SHP77 treated with DMSO at 0.1 percent for 48 hours (cell line): ENCODE measurements at regions not wholly inside any gene's neighbourhood (a gene's known extent, or its start where the extent isn't known, plus 50 kb on each side); places are given as distances from the start of the nearest gene placed in this dataset.

Experiments
- DNase-seq: peaks from one replicate; lab custom pipeline; 2025; lab: John Stamatoyannopoulos, UW

DNA sequence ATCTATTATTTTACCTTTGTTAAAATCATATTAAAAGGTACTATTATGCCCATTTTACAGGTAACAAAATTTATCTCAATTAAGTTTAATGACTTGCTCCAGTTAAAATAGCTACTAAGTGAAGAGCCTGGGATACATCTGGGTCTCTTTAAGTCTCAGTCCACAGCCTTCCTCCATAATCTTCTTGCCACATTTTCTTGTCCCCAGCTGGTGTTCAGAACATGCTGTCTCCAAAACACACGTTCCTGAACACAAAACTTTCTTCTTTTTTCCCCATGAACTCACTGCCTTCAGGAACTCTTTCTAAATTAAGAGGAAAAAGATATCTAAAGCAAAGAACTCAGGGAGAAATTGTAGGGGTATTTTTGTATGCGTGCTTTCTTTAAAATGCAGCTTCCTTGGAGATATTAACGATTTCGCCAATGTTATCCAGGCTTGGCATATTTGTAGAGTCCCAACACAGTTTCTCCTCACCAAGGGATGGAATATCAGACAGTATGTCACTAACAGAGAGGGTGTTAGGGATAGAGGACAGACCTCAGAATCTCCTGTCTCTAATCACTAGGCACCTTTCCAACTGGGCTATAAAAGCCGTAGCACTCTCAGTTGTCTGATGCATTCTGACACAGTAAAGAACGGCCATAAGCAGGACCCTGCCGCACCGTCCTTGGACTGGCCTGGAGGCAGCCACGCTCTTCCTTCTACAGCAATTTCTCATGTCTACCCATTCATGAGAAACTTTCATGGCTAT is 232.8 kb upstream of the BLID start:
- DNase-seq, result no peak

DNA sequence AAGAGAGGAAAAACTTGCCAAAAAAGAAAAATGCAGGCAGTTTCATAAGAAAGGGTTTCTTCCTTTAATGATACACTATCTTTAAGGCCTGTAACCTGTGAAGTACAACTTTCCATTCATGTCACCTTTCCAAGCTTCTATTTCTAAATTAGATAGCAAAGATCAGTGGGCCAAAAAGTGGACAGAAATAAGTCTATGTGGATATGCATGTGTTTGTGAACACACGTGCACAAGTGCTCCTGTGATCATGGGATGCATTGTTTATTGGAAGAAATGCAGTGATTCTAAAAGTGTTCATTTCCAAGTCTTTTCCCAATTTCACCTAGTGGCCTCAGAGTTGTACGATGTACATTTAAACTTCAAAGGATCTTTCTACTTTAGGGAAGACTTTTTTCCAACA is 230.0 kb upstream of the BLID start:
- DNase-seq, result no peak

DNA sequence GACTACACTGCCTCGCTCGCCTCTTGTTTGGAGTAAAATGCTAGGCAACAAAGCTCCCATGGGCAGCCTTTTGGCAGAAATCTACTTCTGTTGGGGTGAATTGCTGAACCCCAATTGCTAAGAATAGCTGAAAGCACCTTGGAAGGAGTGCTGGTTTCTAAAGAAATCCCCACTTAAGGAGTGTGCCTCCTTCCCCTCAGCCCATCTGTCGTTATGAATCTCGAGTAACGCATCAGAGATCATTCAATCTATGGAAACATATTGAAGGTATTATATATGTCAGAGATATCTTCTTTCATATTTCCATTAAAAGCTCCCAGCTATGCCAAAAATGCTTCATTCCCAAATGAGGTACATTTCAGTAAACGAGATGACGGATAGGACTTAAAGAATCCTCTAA is 229.6 kb upstream of the BLID start:
- DNase-seq, result no peak

DNA sequence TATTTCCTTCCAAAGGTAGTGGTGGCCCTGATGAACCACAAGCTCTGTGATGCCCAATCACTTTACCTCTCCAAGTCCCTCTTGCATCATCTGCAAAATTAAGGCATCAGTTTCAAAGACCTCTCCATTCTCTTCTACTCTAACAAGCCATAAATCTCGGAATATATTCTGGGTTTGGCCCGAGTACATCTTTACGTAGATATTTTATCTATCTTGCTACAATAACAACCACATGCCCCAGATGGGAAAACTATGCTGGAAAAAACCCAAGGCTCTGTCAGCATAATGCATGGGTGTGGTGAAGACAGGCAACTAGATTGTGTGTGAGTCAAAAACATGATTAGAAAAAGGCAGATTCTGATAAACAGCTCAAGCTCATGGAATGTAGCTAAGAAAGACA is 228.2 kb upstream of the BLID start:
- no peak for DNase-seq

DNA sequence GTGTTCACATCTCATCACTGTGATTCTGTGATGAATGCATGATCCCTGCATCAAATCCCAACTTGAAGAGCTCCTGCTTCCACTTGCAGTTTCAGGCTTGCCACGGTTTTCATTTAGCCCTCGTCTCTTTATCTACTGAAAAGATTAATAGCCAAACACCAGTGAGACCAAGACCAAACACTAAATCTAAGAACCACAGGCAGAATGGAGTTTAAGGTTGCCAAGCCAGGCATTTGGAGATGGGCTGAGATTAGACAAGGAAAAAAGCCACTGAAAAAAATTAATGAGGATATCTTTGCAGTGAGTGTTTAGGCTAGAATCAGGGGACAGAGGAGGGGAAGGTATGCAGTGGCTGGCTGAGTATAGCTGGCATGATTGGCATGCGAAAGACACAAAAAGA is 227.2 kb upstream of the BLID start:
- no peak for DNase-seq

DNA sequence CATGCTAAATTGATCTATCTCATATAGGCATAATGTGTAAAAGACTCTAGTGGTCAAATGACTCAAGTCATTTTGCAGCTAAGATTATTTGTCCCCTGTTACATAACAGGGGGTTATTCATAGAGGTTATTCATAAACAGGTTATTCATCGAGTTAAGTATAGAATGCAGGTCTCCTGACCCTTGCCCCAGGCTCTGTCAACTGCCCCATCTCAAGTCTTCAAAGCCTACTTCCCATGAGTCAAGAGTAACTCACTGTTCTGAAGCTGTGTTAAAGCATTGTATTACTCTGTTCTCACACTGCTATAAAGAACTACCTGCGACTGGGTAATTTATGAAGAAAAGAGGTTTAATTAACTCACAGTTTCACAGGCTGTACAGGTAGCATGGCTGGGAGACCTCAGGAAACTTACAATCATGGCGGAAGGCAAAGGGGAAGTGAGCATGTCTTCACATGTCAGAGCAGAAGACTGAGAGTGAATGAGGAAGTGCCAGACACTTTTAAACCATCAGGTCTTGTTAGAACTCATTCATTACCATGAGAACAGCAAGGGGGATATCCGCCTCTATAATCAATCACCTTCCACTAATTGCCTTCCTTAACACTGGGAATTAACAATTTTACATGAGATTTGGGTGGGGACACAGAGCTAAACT is 226.2 kb upstream of the BLID start:
- no peak for DNase-seq

DNA sequence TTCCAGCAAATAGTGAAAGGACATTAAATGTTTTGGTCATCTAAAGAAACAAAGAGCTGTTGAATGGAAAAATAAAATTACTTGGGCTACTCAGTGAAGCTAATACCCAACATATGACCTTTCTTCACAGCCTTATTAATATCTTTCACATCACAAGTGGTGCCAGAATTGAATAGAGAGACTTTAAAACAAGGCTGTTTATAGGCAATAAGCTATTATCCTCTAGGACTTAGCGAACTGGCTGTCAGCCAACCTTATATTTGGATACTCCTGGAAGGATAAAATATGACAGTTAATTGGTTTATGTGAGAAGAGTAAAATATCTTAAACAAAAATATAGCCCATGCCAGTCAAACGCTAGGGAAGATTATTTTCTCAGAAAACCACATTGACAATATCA is 225.5 kb upstream of the BLID start:
- no peak for DNase-seq

DNA sequence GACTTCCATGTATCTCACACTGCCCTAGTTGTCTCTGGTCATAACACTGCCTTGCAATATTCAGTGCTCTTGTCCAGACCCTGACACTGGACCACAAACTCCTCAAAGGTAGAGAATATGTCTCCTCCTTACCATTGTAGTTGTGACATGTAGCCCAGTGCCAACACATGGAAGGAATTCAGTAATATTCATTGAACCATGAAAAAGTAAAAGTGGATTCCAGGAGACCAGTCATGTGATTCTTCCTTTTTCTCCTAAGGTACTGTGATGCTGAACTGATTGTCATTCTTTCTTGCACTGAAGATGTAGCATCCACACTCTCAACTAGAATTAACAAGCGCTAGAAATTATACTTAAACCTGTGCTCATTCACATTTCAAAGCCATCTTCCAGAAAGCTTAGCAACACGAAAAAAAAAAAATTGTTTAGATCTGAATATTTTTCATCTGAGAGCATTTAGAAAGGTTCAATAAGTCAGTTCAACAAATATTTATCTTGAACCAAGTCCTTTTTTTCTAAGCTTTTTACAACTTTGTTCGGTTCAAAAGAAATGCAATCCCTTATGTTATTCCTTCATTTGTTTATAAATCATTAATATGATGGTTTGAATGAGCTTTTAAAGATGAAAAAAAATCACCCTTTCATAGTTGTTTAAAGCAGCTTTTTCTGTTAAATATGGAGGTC is 224.7 kb upstream of the BLID start:
- DNase-seq, result no peak

DNA sequence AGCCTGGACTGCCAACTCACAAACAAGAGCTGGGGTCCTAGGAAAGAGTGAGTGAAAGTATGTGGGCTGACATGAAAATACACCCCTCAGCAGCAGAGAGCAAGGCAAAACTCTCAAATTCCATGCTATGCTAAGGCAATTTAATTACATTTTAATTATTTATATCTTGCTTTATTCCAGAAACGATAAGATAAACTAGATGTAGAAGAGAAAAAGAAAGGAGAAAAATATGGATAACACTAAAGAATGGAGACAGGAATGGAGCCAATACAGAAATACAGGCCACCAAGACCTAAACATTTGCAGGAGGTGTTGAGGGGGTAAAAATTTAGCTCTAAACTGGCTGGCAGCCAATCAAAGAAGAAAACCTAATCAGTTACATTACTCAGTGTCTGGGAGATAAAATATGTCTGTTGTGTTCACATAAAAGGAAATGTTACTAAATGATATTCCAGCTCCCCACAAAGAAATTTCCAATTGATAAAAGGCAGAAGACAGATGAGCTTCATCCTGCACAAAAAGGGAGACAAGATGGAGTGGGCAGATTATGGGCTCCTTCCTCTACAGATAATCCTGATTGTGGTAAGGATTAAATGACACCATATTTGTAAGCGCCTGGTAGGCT is 223.5 kb upstream of the BLID start:
- no peak for DNase-seq

DNA sequence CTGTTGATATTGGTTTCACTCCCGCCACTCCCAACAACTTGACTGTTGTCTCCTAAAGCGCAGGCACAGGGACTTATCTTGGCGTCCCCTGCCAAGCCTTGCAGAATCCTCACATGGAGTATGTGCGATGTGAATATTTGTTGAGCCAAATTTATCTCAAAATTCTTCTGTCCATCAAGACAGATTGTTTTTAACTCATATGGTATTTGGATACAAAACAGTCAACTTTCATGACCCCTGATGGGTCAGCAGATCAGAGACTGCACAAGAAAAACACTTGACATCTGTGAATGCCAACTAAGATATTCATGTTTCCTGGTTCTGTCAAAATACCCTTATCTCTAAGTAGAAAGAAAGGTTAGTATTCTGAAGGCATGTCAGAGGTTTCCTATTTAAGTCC is 221.7 kb upstream of the BLID start:
- DNase-seq, result no peak

DNA sequence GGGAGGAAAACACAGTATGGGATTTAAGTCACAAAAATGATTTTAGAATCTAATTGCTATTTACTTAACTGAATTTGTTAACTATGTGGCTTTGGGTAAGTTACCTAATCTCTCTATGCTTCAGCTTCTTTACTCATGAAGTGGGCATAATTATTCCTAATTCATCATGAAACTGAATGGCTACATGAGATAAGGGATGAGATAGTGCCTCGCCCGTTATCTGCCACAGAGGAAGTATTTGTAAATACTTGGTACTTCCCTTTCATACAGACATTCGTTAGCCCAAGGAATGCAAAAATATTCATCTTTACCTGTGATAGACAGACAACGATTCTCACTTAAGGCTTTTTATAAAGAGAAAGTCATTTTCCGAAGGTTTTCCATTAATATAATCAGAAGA is 221.2 kb upstream of the BLID start:
- no peak for DNase-seq

DNA sequence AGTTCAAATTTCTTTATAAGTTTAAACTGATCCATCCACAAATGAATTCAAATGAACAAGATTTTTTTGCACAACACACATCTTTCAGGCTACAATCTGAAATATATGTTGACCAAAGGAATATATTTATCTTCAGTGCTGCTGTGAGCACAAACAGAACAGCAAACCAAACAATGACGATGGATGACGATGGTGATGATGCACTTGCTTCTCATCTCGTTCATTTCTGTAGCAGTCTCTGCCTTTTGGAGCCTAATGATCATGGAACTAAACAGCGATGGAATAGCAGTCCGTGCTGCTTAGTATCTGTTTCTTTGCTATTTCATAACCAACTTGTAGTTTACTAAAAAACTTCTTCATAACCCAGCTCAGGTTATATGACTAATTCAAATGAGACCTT is 220.7 kb upstream of the BLID start:
- no peak for DNase-seq

DNA sequence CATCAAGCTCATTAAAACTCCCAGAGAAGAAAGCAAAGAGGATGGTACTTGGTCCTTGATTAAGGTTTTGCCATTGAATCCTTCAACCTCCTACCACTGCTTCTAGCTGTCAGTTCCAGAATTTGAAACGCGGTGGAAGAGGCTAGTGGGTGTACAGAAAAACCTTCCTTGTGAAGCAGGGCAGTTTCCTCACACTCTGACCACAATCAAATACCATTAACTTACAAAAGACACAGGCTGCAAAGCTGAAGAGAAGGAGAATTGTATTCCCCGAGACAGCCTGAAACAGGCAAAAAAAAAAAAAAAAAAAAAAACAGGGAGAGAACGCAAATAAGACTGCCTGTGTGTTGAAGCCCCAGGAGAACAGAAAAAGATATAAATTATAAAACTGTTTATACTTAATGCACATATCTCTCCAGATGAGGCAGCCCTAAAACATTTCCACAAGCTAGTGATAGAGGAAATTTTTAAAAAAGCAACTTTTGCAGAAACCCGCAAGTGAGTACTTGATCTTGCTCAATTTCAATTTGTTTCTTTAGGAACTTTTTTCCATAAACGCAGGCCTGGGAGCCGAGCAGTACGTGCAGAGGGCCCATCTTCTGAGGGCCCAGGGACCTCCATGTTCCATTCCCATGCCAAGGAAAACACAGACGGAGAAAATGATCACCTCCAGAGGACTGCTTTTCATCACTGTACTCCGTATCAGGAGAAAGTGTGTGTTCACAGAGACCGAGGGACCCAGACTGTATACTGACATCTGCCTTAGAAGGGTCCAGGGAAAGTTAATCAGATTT is 218.7 kb upstream of the BLID start:
- no peak for DNase-seq

DNA sequence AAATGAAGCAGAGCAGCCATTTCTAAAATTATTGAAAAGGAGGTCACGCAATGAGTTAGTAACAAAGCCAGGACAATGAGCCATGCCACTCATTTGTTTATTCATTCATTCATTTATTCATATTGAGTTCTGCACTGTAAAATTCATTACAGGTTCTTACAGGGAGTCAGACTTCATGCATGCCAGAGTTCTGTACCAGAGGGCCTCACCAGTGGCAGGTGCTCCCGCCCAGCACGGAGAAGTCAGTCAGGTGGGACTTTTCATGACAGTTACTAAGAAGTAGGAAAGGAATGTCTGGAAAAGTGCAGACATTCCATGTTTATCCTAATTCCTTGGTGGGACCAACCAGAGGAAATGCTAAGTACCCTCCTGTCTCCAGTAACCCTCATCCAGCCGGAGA is 217.5 kb upstream of the BLID start:
- no peak for DNase-seq

DNA sequence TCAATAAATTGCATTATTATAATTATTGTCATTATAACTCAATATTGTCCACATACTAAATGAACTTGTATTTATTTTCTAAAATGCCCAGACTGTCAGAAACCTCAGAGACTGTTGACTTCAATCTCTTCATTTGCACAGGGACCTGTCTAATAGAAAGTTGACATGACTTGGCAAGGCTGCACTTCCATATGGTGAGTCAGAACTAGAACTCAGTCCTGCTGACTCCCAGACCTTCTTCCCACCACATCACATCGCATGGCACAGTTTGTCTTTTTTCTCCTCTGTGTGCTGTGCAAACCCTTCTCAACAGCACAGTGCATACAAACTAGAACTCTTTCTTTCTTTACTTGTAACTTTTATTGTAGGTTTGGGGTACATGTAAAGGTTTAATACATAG is 215.1 kb upstream of the BLID start:
- no peak for DNase-seq

DNA sequence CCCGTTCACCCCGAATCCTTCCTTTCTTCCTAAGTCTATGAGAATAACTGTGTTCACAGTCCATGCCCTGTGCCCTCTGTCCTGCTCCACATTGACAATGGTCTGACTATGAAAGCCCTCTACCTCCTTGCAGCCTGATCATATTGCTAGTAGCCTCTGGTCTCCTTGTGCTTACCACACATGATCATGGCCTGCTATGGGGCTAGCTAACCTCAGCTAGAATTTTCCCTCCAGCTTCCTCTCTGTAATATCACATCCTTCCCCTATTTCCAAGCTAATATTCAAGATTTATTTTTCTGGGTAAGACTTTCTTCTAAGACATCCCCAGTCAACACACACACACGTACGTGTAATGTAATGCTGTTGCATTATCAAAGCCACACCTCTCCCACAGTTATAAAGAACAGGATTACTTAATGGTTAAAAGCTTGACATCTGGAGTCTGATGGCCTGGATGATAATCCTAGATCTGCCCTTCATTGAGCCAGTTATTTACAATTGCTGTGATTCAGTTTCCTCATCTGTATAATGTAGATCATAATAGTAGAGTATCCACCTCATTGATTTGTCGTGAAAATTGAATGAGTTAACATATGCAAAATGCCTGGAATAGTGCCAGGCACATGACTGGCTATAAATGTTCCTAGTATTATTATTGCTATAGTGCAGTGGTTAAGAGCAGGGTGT is 214.4 kb upstream of the BLID start:
- no peak for DNase-seq

DNA sequence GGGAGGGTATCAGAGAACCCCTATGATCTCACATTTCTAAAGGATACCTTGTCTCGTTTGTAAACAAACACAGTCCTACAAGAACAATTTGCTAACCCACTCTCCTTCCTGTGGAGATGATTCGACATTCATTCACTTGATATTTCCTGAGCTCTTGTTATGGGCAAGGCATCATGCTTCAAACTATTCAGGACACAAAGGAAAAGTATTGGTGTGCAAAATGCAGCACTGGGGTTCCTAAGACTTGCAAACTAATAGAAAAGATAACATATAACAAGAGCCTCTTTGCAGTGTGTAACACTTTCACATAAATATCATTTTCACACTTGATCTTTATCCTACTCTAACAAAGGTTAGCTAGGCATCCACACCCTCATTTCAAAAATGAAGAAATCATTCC is 211.5 kb upstream of the BLID start:
- no peak for DNase-seq

DNA sequence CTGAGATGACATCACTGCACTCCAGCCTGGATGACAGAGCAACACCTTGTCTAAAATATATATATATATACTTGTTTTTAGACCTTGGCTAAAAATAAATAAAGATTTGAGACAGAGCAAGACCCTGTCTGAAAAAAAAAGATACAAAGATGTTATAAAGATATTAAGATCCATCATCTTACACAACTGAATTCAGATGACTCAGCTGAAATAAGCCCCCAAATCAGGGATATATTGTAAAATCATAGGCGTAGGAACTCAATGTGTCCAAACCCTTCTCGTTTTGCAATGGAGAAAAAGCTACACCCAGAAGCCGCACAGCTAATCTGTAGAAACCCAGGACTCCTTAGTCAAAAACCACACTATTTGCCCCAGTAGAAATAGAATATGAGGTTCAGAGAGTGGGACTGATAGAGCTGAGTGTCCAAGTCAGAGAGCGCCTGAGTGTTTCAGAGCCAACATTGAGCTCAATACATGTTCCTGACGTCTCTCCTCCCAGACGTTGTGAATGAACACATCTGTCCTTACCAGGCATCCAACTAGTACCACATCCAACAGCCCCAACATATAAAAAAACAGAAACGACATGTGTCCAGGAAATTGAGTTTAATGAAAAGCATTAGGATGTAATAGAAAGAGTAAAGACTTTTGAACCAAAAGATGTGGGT is 207.9 kb upstream of the BLID start:
- DNase-seq, result no peak

DNA sequence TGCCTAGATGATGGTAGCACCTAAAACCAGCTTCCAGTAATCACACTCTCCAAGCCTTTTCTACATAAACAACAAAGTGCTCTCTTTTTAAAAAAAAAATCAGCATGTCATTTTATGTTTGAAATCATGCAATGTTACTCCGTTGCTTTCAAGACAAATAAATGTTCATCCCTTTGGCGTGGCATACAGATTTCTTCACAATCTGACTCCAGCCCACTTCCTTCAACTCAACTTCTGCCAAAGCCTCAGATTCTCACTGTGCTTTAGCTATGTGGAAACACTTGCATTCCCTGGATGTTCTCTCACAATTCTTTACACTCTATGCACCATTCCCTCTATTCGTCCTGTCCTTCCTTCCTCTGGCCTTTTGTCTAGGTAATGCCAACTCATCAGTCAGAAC is 206.3 kb upstream of the BLID start:
- no peak for DNase-seq

DNA sequence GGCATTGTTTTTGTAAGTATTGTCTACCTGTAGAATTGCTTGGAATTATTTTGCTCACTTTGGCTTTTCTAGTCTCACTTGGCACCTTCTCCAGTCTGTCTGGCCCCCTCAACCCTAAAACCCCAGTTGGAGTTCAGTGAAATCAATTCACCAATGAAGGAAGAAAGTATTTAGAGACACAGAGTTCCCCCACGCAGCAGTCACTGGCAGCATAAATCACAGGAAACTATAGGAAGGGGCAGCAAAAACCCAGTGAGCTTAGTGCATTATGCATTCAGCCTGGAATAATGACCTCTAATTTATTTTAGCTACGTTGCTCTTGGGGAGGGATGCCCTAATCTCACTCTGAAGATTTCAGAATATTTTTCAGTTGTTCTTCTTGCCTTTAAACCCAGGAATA is 204.7 kb upstream of the BLID start:
- no peak for DNase-seq
